ENCODE measurements at regions not wholly inside any gene's neighbourhood (a gene's known extent, or its start where the extent isn't known, plus 50 kb on each side); places are given as distances from the start of the nearest gene placed in this dataset.

GRCh38 chr11:128206461-128206860, 380.9 kb downstream of the ETS1 start:
- TF ChIP-seq ZNF274 (IDR thresholded peaks at IDR 0.05; ENCODE audit: low read depth, low read length) (no peak), YY1 (IDR thresholded peaks at IDR 0.05; ENCODE audit: insufficient read depth, insufficient read length) (no peak), SUZ12 (IDR thresholded peaks at IDR 0.05; ENCODE audit: extremely low read depth, insufficient read depth, insufficient read length) (no peak)
